H1 (cell line): ENCODE measurements at regions not wholly inside any gene's neighbourhood (a gene's known extent, or its start where the extent isn't known, plus 50 kb on each side); places are given as distances from the start of the nearest gene placed in this dataset.
"Not testable (repeated sequence)": the region's sequence is repeated elsewhere in the genome, so short reads cannot be mapped to it uniquely, and the experiment has no call there.

Experiments
- CTCF ChIA-PET: fragments of 300-600 bp; sonication (Branson Sonifier 250); formaldehyde crosslinking; loops from one replicate; lab custom pipeline; 2021; ENCODE audit not compliant: partially characterized antibody; lab: Charles Lee
- POLR2A ChIA-PET: fragments of 300-600 bp; sonication (Branson Sonifier 250); formaldehyde crosslinking; loops from one replicate; lab custom pipeline; 2021; ENCODE audit warnings: inconsistent platforms; ENCODE audit not compliant: partially characterized antibody; lab: Charles Lee
- DNase-seq, 2 experiments: peaks; one replicate each; pipeline versions ENCODE4 v3.0.0 to v3.0.0-alpha.2; 2010 to 2022; ENCODE audit warnings: low spot score in 2 of 2, low read depth in 1 of 2, mixed read lengths in 1 of 2
- FAIRE-seq: peaks from 2 replicates; lab custom pipeline; 2011; peaks lifted over from hg19 to GRCh38; lab: Jason Lieb, UNC
- H2AFZ ChIP-seq: 2 replicates; pipeline ENCODE4 v1.8.1; 2012; ENCODE audit warnings: low read length, inconsistent platforms
- H2AK5ac ChIP-seq: 2 replicates; pipeline ENCODE4 v1.6.1; 2013; ENCODE audit warnings: low read depth, low read length
- H2BK120ac ChIP-seq: replicated peaks from 2 replicates; pipeline ENCODE3; 2013; ENCODE audit warnings: low read depth, low read length, inconsistent platforms
- H2BK12ac ChIP-seq: 2 replicates; pipeline ENCODE4 v1.6.1; 2013; ENCODE audit warnings: low read depth, low read length
- H2BK15ac ChIP-seq: 2 replicates; pipeline ENCODE4 v1.6.1; 2013; ENCODE audit warnings: low read length
- H2BK20ac ChIP-seq: 2 replicates; pipeline ENCODE4 v1.6.1; 2013; ENCODE audit warnings: low read length
- H2BK5ac ChIP-seq: 2 replicates; pipeline ENCODE4 v1.6.1; 2013; ENCODE audit warnings: low read depth, low read length
- H3K14ac ChIP-seq: 2 replicates; pipeline ENCODE4 v1.6.1; 2013; ENCODE audit warnings: inconsistent platforms; ENCODE audit not compliant: insufficient read length
- H3K18ac ChIP-seq: 2 replicates; pipeline ENCODE4 v1.6.1; 2013; ENCODE audit warnings: low read length; ENCODE audit errors: extremely low read depth
- H3K23ac ChIP-seq: 2 replicates; pipeline ENCODE4 v1.6.1; 2013; ENCODE audit warnings: inconsistent platforms; ENCODE audit not compliant: insufficient read length
- H3K23me2 ChIP-seq: 2 replicates; pipeline ENCODE4 v1.6.1; 2013; ENCODE audit warnings: low read depth, low read length
- H3K27ac ChIP-seq: 2 replicates; pipeline ENCODE4 v1.6.1; 2011; ENCODE audit warnings: low read depth, low read length, inconsistent platforms
- H3K27me3 ChIP-seq, 4 experiments: replicated peaks in 1 of 4; 1 replicate in 1 of 4; 2 replicates in 3 of 4; pipeline versions ENCODE4 v1.6.1 to v1.8.1; 2011 to 2013; ENCODE audit warnings: low read length in 3 of 4, mild to moderate bottlenecking in 3 of 4, inconsistent platforms in 2 of 4, mixed read lengths in 2 of 4, moderate library complexity in 1 of 4; ENCODE audit not compliant: control insufficient read depth in 3 of 4, insufficient read depth in 3 of 4; ENCODE audit errors: extremely low read depth in 1 of 4
- H3K36me3 ChIP-seq, 4 experiments: 2 replicates each; pipeline versions ENCODE4 v1.6.1 to v1.8.1; 2011 to 2013; ENCODE audit warnings: mild to moderate bottlenecking in 4 of 4, low read length in 3 of 4, moderate library complexity in 2 of 4, control low read depth in 1 of 4, inconsistent platforms in 1 of 4; ENCODE audit not compliant: insufficient read depth in 4 of 4, control insufficient read depth in 2 of 4
- H3K4ac ChIP-seq: replicated peaks from 2 replicates; pipeline ENCODE3; 2013; ENCODE audit warnings: low read length, low read depth, mixed read lengths, inconsistent platforms; ENCODE audit not compliant: insufficient read length
- H3K4me1 ChIP-seq, 4 experiments: replicated peaks in 1 of 4; 1 replicate in 1 of 4; 2 replicates in 3 of 4; pipeline versions ENCODE4 v1.6.1 to v1.8.1; 2011 to 2013; ENCODE audit warnings: low read length in 3 of 4, inconsistent platforms in 2 of 4, mixed read lengths in 1 of 4; ENCODE audit not compliant: insufficient read depth in 4 of 4, control insufficient read depth in 3 of 4
- H3K4me2 ChIP-seq, 2 experiments: 2 replicates each; pipeline versions ENCODE4 v1.6.1 to v1.8.1; 2011 to 2013; ENCODE audit warnings: low read depth in 2 of 2, low read length in 2 of 2, control low read depth in 1 of 2, inconsistent platforms in 1 of 2, mild to moderate bottlenecking in 1 of 2; ENCODE audit not compliant: insufficient read depth in 1 of 2
- H3K4me3 ChIP-seq, 4 experiments: fragments of 200-600, 300-600 bp in 1 of 4; sonication (generic), shearing (Covaris generic), sonication (Bioruptor Twin) in 1 of 4; 2 replicates each; pipeline versions ENCODE4 v1.5.1 to v1.8.1; 2011 to 2016; ENCODE audit warnings: low read length in 4 of 4, low read depth in 3 of 4, control low read depth in 2 of 4, inconsistent platforms in 2 of 4, mild to moderate bottlenecking in 2 of 4, mixed read lengths in 1 of 4, moderate library complexity in 1 of 4; ENCODE audit not compliant: insufficient read depth in 2 of 4; ENCODE audit errors: extremely low read depth in 1 of 4
- H3K56ac ChIP-seq: replicated peaks from 2 replicates; pipeline ENCODE3; 2013; ENCODE audit warnings: low read depth, mild to moderate bottlenecking, mixed read lengths, low read length, inconsistent platforms; ENCODE audit not compliant: insufficient read length
- H3K79me1 ChIP-seq: 2 replicates; pipeline ENCODE4 v1.6.1; 2013; ENCODE audit warnings: low read depth, low read length, control low read depth
- H3K79me2 ChIP-seq, 2 experiments: 2 replicates each; pipeline versions ENCODE4 v1.6.1 to v1.8.1; 2012 to 2013; ENCODE audit warnings: low read length in 2 of 2, mild to moderate bottlenecking in 2 of 2, inconsistent platforms in 1 of 2; ENCODE audit not compliant: insufficient read depth in 2 of 2, control insufficient read depth in 1 of 2
- H3K9ac ChIP-seq, 4 experiments: replicated peaks in 1 of 4; 1 replicate in 1 of 4; 2 replicates in 3 of 4; pipeline versions ENCODE4 v1.6.1 to v1.8.1; 2011 to 2013; ENCODE audit warnings: low read depth in 3 of 4, low read length in 3 of 4, control low read depth in 2 of 4, mild to moderate bottlenecking in 2 of 4, moderate library complexity in 2 of 4, inconsistent platforms in 1 of 4; ENCODE audit errors: extremely low read depth in 1 of 4
- H3K9me3 ChIP-seq, 2 experiments: 2 replicates each; pipeline versions ENCODE4 v1.6.1 to v1.8.1; 2012 to 2013; ENCODE audit warnings: mild to moderate bottlenecking in 2 of 2, moderate library complexity in 2 of 2, control low read depth in 1 of 2, inconsistent platforms in 1 of 2, low read depth in 1 of 2, low read length in 1 of 2, mixed read lengths in 1 of 2; ENCODE audit not compliant: insufficient read depth in 2 of 2
- H4K20me1 ChIP-seq, 2 experiments: replicated peaks in 1 of 2; 2 replicates each; pipeline versions ENCODE3 to v1.8.1; 2011 to 2013; ENCODE audit warnings: inconsistent platforms in 2 of 2, low read length in 2 of 2, mild to moderate bottlenecking in 1 of 2; ENCODE audit not compliant: insufficient read depth in 2 of 2, control insufficient read depth in 1 of 2
- H4K5ac ChIP-seq: 2 replicates; pipeline ENCODE4 v1.6.1; 2013; ENCODE audit warnings: low read length, low read depth, mixed read lengths, inconsistent platforms; ENCODE audit not compliant: insufficient read length
- H4K8ac ChIP-seq: 2 replicates; pipeline ENCODE4 v1.8.0; 2013; ENCODE audit warnings: mild to moderate bottlenecking, moderate library complexity, low read length, inconsistent platforms; ENCODE audit not compliant: insufficient read depth; ENCODE audit errors: extremely low read depth
- H4K91ac ChIP-seq: replicated peaks from 2 replicates; pipeline ENCODE3; 2013; ENCODE audit warnings: low read length, mixed read lengths, inconsistent platforms; ENCODE audit not compliant: insufficient read length
- RAD21 ChIP-seq, 2 experiments: IDR thresholded peaks in 1 of 2; conservative IDR thresholded peaks in 1 of 2; 2 replicates each; pipeline ENCODE4 v1.6.1; 2011; ENCODE audit warnings: low read depth in 2 of 2, low read length in 2 of 2, improper control_type of control experiment in 1 of 2, inconsistent platforms in 1 of 2, mild to moderate bottlenecking in 1 of 2, moderate library complexity in 1 of 2
- WGBS, 2 experiments: shearing (Covaris generic) in 1 of 2; methylation state at CpG; one replicate each; pipeline versions ENCODE4 v1.1.6 to v1.1.7; 2013 to 2015; ENCODE audit warnings: low lambda C conversion rate in 2 of 2, mixed read lengths in 2 of 2, inconsistent platforms in 1 of 2, low coverage in 1 of 2, missing lambda C conversion rate in 1 of 2; ENCODE audit not compliant: insufficient replicate concordance in 2 of 2, insufficient coverage in 1 of 2, insufficient read length in 1 of 2; ENCODE audit errors: extremely low coverage in 1 of 2, missing lambda C conversion rate in 1 of 2; 5-methylcytosine and 5-hydroxymethylcytosine counted together

DNA sequence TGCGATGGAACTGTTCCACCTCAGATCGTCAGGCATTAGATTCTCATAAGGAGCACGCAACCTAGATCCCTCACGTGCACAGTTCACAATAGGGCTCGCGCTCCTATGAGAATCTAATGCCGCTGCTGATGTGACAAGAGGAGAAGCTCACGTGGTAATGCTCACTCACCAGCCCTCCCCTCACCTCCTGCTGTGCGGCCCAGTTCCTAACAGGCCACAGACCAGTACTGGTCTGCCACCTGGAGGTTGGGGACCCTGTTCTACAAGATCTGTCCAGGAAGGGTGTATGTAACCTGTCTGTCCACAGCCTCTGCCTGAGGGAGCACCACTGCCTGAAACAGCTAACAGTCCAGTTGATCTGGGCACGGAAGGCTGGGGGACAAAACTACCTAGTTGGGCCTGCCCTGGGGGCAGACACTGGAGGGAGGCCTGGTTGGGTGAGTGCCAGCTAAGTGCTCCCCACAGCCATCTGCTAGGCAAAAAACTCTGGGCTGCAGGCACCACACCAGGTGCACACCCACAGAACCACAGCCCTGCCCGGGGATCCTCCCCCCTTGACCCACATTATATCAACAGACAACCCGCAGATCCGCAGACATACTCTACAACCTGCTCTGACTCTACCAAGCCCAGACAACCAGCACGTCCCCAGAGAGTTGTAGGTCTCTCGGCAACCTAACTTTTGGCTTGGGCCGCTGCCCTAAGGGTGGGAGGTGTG lies 80.7 kb downstream of the TBC1D28 start:
- H3K23ac ChIP-seq, H3K4ac ChIP-seq, H2BK20ac ChIP-seq, H3K27ac ChIP-seq, H3K23me2 ChIP-seq, H4K20me1 ChIP-seq, POLR2A ChIA-PET, H3K79me2 ChIP-seq, H3K56ac ChIP-seq, H3K9me3 ChIP-seq, H3K36me3 ChIP-seq, H4K5ac ChIP-seq, FAIRE-seq, H3K4me3 ChIP-seq, H2BK5ac ChIP-seq, H3K14ac ChIP-seq, H3K4me2 ChIP-seq, H2BK12ac ChIP-seq, H3K18ac ChIP-seq, H3K27me3 ChIP-seq, H3K79me1 ChIP-seq, H4K91ac ChIP-seq, H2AFZ ChIP-seq, H3K9ac ChIP-seq, H3K4me1 ChIP-seq, H4K8ac ChIP-seq, H2BK15ac ChIP-seq, H2BK120ac ChIP-seq, H2AK5ac ChIP-seq: not testable (repeated sequence)
- TF ChIP-seq RAD21 (IDR thresholded peaks at IDR 0.05 in 1 of 2, conservative IDR thresholded peaks at IDR 0.05 in 1 of 2; ENCODE audit: low read depth in 2 of 2, low read length in 2 of 2): peak; percentile 18 to 39; a peak in 1 of 4 replicates
- DNase-seq: peak in 1 of 2 experiments; percentile 54
- CTCF ChIA-PET: interaction anchor here (0.7 kb wide), 1 partner anchor 9 kb away, joined by 5 read pairs; no protein-coding TSS in a partner anchor
- WGBS, 2 experiments: 84% methylated on average over 11 of the region's 16 CpGs; no CpG with 5 or more reads in 1 of the 2 experiments
